Glutamatergic neuron (in vitro differentiated cells): ENCODE measurements at regions not wholly inside any gene's neighbourhood (a gene's known extent, or its start where the extent isn't known, plus 50 kb on each side); places are given as distances from the start of the nearest gene placed in this dataset.

Source experiments
- DNase-seq: peaks from one replicate; pipeline ENCODE4 v3.0.0; 2022
- H3K27ac Mint-ChIP-seq: one replicate; pipeline ENCODE4 v1.8.0; 2020; ENCODE audit warnings: mild to moderate bottlenecking, mixed read lengths, inconsistent platforms; ENCODE audit not compliant: unreplicated experiment
- H3K27me3 Mint-ChIP-seq: one replicate; pipeline ENCODE4 v1.8.0; 2020; ENCODE audit warnings: mild to moderate bottlenecking, moderate library complexity, mixed read lengths, inconsistent platforms; ENCODE audit not compliant: unreplicated experiment
- H3K36me3 Mint-ChIP-seq: one replicate; pipeline ENCODE4 v1.8.0; 2020; ENCODE audit warnings: mild to moderate bottlenecking, mixed read lengths, inconsistent platforms; ENCODE audit not compliant: unreplicated experiment
- H3K4me1 Mint-ChIP-seq: one replicate; pipeline ENCODE4 v1.8.0; 2020; ENCODE audit warnings: mild to moderate bottlenecking, low read depth, mixed read lengths, inconsistent platforms; ENCODE audit not compliant: unreplicated experiment
- H3K4me3 Mint-ChIP-seq: one replicate; pipeline ENCODE4 v1.8.0; 2020; ENCODE audit warnings: mild to moderate bottlenecking, mixed read lengths, inconsistent platforms; ENCODE audit not compliant: unreplicated experiment
- H3K9me3 Mint-ChIP-seq: one replicate; pipeline ENCODE4 v1.8.0; 2020; ENCODE audit warnings: mild to moderate bottlenecking, moderate library complexity, mixed read lengths, inconsistent platforms; ENCODE audit not compliant: unreplicated experiment
- TF ChIP-seq, protein P1 (sequence below): fragments of 200-600 bp; sonication (generic); IDR thresholded peaks from one replicate; pipeline ENCODE4 v1.5.0; 2021; ENCODE audit not compliant: partially characterized antibody, unreplicated experiment

DNA sequence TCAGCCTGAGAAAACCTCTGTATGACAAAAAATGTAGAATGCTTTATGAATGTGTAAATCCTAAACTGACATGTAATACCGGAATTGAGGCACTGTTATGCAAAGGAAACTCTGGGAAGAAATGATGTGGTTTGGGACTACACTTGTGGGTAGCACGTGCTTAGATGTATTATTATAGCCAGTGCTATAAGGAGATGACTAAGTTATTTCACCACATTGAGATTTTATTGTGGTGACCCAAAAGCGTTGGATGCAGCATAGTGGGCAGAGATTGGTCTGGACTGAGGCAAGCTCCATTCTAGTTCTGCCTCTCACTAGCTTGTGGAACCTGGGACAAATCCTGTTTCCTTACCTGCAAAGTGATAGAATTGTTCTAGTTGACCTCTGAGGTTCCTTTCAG is 172.2 kb downstream of the SNAPC1 start:
- Mint-ChIP-seq H3K27me3 (no peaks in the 10 kb centered on the region), H3K4me1 (peaks cover 6% of the 10 kb centered on the region), H3K4me3 (no peak overlapping the region), H3K27ac (no peak overlapping the region), H3K9me3 (peaks cover 5% of the 10 kb centered on the region), H3K36me3 (peaks cover 3% of the 10 kb centered on the region)
- no peak for DNase-seq
- TF ChIP-seq, protein P1, sequence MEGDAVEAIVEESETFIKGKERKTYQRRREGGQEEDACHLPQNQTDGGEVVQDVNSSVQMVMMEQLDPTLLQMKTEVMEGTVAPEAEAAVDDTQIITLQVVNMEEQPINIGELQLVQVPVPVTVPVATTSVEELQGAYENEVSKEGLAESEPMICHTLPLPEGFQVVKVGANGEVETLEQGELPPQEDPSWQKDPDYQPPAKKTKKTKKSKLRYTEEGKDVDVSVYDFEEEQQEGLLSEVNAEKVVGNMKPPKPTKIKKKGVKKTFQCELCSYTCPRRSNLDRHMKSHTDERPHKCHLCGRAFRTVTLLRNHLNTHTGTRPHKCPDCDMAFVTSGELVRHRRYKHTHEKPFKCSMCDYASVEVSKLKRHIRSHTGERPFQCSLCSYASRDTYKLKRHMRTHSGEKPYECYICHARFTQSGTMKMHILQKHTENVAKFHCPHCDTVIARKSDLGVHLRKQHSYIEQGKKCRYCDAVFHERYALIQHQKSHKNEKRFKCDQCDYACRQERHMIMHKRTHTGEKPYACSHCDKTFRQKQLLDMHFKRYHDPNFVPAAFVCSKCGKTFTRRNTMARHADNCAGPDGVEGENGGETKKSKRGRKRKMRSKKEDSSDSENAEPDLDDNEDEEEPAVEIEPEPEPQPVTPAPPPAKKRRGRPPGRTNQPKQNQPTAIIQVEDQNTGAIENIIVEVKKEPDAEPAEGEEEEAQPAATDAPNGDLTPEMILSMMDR = no peak

DNA sequence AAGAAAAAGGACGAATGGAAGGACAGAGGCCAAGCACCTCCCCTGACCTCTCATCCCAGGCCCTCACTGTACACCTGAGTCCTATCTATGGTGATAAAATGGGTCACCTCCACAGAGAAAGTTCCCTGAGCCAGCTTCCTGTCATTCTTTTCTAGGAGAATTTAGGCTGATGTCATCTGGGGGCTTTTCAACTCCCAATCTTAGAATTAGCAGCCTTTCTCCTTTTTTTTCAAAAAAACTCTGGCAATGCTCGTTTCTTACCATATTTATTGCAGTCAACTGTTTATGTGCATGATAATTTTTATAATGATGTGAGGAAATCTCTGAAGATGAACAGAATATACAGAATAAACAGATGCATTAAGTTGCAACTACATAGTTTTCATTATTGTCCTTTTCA is 177.6 kb downstream of the SNAPC1 start:
- Mint-ChIP-seq H3K27me3 (peaks cover 4% of the 10 kb centered on the region), H3K4me1 (peaks cover 3% of the 10 kb centered on the region), H3K9me3 (peaks cover 3% of the 10 kb centered on the region), H3K27ac (no peak overlapping the region), H3K4me3 (no peak overlapping the region), H3K36me3 (peaks cover under 1% of the 10 kb centered on the region)
- TF ChIP-seq, protein P1 = no peak
- no peak for DNase-seq

DNA sequence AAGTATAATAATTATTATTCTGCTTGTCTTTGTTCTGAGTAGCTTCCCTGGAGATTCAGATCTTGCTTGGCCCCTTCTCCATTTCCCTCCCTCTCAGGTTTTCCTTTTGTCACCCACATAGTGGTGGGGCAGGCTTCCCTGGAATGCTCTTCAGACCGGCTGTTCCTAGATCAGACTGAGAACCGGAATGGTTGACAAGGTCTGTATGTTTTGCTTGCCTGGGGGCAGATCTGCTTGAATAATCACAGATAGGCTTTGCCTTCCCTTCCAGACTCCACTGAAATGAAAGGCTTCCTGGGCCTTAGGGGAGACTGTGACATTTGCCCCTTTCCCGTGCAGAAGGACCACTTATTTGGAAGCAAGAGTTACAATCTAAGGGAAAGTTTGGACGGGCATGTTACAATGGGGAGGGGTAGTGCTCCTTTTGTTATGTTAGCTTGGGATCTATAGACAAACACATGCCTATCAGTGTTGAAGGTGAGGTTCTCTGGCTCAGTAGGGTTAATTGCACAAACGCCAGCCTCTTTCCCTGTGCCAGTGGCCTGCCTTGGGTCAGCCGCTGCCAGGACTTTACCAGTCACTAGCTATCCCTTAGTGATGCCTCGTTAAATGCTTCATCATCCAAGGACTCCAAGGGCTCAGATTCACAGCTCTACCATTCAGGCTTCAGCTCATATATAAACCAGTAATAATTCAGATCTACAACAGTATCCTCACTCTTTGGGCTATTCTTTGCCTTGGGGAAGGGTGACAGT is 178.6 kb downstream of the SNAPC1 start:
- H3K27me3 Mint-ChIP-seq = peaks cover 5% of the 10 kb centered on the region
- peaks cover 4% of the 10 kb centered on the region for H3K36me3 Mint-ChIP-seq
- peaks cover 7% of the 10 kb centered on the region for H3K9me3 Mint-ChIP-seq
- DNase-seq = no peak
- H3K4me1 Mint-ChIP-seq = peaks cover 3% of the 10 kb centered on the region
- no peak overlapping the region for H3K27ac Mint-ChIP-seq
- TF ChIP-seq, protein P1 = no peak
- no peak overlapping the region for H3K4me3 Mint-ChIP-seq

DNA sequence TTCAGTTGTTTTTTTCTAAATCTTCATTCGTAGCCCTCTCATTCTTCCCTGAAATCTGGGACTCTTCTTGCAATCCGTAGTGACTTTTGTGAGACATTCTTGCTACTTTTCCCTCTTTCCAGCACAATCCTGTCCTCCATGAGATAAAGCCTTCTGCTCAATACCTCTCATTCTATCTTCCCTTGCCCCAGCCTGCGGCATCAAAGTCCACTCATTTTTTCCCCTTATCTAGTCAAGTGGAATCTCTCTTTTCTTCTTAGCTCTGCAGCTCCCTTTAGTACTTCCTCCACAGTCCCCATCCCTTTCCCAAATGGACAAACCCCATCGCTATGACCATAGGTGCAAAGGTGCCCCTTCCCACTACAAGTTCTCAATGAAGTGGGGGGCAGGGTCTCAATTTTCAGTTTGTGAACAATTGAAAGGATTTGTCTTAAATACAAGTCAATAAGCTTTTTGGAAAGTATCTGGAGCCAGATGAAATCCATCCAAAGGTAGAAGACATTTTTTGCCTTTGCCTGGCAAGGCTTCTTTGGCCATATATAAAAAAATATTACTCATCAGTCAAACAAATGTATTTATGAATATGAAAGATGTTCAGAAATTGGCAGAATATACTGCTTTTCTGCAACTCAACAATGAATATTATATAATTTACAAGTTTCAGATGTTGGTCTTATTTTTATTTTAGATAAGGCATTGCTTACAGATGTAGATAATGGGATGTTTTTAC is 179.4 kb downstream of the SNAPC1 start:
- Mint-ChIP-seq H3K27me3 (peaks cover 5% of the 10 kb centered on the region), H3K4me3 (no peak overlapping the region), H3K4me1 (peaks cover 3% of the 10 kb centered on the region), H3K9me3 (peaks cover 7% of the 10 kb centered on the region), H3K36me3 (peaks cover 4% of the 10 kb centered on the region), H3K27ac (no peak overlapping the region)
- TF ChIP-seq, protein P1 = no peak
- no peak for DNase-seq

DNA sequence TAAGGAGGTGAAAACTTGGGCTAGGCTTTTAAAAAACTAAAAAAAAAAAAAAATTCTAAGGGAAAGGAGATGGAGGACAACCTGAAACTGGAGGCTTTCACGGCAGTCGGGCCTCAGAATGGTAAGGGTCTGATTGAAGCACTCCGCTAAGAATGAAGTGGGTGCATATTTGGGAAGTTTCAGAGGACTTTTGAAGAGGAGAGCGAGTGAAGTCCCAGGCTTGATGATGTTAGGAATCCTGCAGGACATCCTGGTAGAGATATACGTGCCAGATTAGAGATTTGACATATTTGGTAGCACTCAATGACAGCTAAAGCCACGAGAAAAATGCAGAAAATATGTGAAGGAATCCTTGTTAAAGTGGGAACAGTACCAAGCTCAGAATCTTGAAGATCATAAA is 186.2 kb downstream of the SNAPC1 start:
- Mint-ChIP-seq H3K36me3 (peaks cover 4% of the 10 kb centered on the region), H3K4me1 (peaks cover 12% of the 10 kb centered on the region), H3K9me3 (peaks cover 12% of the 10 kb centered on the region), H3K4me3 (no peak overlapping the region), H3K27ac (no peak overlapping the region), H3K27me3 (peaks cover 8% of the 10 kb centered on the region)
- TF ChIP-seq, protein P1 = no peak
- DNase-seq = no peak
